C4-2B (cell line): ENCODE measurements at regions not wholly inside any gene's neighbourhood (a gene's known extent, or its start where the extent isn't known, plus 50 kb on each side); places are given as distances from the start of the nearest gene placed in this dataset.

Experiments
- H3K27ac ChIP-seq: fragments of 450-650 bp; 2 replicates; pipeline ENCODE4 v1.5.1; 2017
- ZFX ChIP-seq: fragments of 450-650 bp; IDR thresholded peaks from 2 replicates; pipeline ENCODE4 v1.6.1; 2017
- TF ChIP-seq, protein P1 (sequence below): fragments of 450-650 bp; conservative IDR thresholded peaks from 2 replicates; pipeline ENCODE4 v1.5.1; 2017; ENCODE audit warnings: mild to moderate bottlenecking

DNA sequence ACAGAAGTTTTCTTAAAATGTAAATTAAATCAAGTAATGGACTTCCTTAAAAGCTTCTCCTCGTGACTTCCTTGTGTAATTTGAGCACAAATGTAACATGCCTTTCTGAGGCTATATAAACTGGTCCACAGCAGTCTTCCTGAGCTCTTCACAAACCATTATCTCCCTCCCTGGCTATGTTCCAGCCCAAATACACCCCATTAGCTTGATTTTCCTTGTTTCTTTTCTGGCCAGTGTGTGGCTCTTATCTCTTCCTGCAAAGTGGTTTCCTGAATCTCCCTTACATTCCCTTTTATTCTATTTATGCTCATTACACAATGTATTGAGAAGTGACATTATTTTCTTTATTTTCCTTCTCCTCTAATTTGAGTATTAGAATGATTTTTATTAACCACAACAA lies 1085.3 kb upstream of the PCDH10 start:
- TF ChIP-seq, protein P1, sequence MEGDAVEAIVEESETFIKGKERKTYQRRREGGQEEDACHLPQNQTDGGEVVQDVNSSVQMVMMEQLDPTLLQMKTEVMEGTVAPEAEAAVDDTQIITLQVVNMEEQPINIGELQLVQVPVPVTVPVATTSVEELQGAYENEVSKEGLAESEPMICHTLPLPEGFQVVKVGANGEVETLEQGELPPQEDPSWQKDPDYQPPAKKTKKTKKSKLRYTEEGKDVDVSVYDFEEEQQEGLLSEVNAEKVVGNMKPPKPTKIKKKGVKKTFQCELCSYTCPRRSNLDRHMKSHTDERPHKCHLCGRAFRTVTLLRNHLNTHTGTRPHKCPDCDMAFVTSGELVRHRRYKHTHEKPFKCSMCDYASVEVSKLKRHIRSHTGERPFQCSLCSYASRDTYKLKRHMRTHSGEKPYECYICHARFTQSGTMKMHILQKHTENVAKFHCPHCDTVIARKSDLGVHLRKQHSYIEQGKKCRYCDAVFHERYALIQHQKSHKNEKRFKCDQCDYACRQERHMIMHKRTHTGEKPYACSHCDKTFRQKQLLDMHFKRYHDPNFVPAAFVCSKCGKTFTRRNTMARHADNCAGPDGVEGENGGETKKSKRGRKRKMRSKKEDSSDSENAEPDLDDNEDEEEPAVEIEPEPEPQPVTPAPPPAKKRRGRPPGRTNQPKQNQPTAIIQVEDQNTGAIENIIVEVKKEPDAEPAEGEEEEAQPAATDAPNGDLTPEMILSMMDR: no peak
- no peak for TF ChIP-seq ZFX
- no peak overlapping the region for H3K27ac ChIP-seq

DNA sequence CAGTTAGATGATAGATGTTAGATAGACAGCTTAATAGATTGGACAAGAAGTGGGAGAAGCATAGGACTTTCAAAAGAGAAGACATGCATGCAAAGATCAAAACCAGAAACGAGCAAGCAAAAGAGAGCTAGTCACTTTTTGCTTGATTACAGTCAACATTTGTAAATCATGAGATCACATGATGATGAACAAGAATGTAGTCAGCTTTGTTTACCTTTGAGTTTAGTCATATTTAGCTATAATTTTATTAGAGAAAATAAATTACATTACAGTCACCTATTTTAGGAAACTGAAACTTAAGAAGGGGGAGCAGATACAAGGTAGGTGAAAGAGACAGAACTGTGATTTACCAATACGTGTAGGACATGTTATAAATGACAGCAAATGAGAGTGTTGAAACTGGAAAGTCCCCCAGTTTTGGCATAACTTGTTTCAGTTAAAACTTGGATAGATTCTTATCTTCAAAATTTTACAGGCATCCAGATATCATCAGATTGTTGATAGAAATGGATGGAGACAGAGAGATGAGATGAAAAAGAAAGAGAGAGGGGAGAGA lies 1083.1 kb upstream of the PCDH10 start:
- H3K27ac ChIP-seq: no peak overlapping the region
- no peak for TF ChIP-seq ZFX
- TF ChIP-seq, protein P1: no peak

DNA sequence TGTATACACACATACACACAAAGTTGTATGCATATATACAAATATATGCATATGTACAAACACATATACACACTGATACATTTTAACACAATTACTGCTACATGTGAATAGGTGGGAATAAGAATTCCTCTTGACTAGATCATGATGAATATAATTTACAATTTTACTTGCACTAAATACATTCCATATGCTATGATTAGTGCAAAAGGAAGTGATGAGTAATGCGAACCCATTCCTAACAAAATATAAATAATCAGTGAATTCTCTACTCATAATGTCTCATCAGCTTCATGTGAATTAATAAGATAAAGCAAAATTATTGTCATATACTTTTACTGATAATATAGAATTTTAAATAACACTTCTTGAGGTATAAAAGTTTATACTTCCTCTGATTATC lies 1077.3 kb upstream of the PCDH10 start:
- no peak overlapping the region for H3K27ac ChIP-seq
- TF ChIP-seq ZFX: no peak
- TF ChIP-seq, protein P1: no peak

DNA sequence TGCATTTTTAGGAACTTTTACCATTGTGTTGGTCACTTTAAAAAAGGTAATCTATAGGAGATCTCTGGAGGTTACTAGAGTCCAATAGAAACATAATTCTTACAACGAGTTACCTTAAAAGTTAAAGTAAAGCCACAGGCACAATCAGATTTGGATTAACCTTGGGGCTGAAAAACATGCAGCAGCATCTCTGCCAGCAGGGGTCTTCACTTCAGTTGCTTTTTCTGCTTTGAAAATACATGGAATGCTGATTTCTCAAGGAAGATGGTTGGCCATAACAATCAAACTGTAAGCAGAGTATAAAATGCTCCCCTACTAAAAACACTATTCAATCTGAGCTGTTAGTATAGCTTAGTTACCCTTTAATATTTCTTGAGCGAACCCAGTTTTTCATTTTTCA lies 1072.3 kb upstream of the PCDH10 start:
- no peak overlapping the region for H3K27ac ChIP-seq
- TF ChIP-seq, protein P1: no peak
- TF ChIP-seq ZFX: no peak

DNA sequence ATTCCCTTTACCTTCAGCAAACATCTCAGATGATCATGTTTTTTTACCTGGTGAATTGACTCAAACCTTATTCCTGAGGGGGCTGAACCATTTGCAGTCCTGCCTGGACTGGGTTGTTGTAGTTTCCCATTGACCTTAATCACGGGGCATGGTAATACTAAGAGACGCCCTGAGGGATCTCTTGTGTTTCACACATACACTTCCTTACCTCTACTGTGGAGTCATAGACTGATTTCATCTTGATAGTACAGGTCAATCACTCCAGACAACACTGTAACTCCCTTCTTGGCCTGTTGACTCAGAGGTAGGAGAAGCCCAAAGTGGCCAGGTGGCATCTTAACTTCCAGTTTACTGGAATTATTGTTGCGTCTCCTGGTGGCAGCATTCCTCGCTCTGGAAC lies 1064.0 kb upstream of the PCDH10 start:
- no peak overlapping the region for H3K27ac ChIP-seq
- TF ChIP-seq, protein P1: no peak
- no peak for TF ChIP-seq ZFX

DNA sequence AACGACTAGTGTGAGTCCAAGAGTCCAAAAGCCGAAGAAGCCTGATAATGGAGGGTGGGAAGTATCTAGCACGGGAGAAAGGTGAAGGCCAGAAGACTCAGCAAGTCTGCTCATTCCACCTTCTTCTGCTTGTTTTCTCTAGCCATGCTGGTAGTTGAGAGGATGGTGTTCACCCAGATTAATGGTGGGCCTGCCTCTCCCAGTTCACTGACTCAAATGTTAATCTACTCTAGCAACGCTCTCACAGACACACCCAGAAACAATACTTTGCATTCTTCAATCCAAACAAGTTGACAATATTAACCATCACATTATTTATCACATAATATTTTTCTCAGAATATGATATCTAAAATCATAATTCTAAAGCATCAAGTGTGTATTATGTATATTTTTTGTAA lies 1055.1 kb upstream of the PCDH10 start:
- TF ChIP-seq, protein P1: no peak
- TF ChIP-seq ZFX: no peak
- no peak overlapping the region for H3K27ac ChIP-seq

DNA sequence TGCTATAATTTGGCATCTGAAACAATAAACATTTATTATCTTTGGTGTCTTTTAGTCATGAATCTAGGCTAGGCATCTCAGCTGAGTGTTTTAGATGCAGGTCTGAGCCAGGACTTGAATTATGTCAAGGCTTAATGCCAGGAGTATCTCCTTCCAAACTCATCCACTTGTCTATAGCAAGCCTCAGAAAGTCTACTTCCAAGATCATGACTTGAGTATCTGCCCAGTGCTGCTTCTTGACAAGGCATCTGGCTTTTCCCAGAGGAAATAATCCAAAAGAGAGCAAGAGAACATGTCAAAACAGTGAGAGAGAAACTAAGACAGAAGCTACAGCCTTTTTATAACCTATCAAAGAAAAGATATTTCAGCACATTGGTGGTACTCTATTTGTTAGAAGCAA lies 1052.1 kb upstream of the PCDH10 start:
- TF ChIP-seq, protein P1: no peak
- TF ChIP-seq ZFX: no peak
- no peak overlapping the region for H3K27ac ChIP-seq
